Retinal pigment epithelial cell (primary cell): ENCODE measurements at regions not wholly inside any gene's neighbourhood (a gene's known extent, or its start where the extent isn't known, plus 50 kb on each side); places are given as distances from the start of the nearest gene placed in this dataset.

Experiments
- DNase-seq: peaks from one replicate; pipeline ENCODE4 v3.0.0-alpha.2; 2010; ENCODE audit warnings: low read depth
- H3K4me3 ChIP-seq: 2 replicates; pipeline ENCODE4 v1.5.1; 2011; ENCODE audit warnings: mild to moderate bottlenecking, low read length, control low read depth, moderate library complexity
- CTCF ChIP-seq: conservative IDR thresholded peaks from 2 replicates; pipeline ENCODE4 v1.5.1; 2011; ENCODE audit warnings: low read depth, low read length, control low read depth, inconsistent platforms

GRCh38 chr2:10220045-10220901, 82.4 kb upstream of the HPCAL1 start:
- TF ChIP-seq CTCF: no peak
- DNase-seq: no peak
- no peak overlapping the region for H3K4me3 ChIP-seq

- no peak overlapping the region for H3K4me3 ChIP-seq
- no peak for DNase-seq
- TF ChIP-seq CTCF: no peak
Observed at GRCh38 chr2:10220902-10221391, 81.8 kb upstream of the HPCAL1 start.

GRCh38 chr2:10221443-10221842, 81.3 kb upstream of the HPCAL1 start:
- no peak overlapping the region for H3K4me3 ChIP-seq
- TF ChIP-seq CTCF: no peak
- DNase-seq: no peak

- DNase-seq: no peak
- H3K4me3 ChIP-seq: no peak overlapping the region
- TF ChIP-seq CTCF: no peak
Observed at GRCh38 chr2:10221976-10222870, 80.5 kb upstream of the HPCAL1 start.

- TF ChIP-seq CTCF: no peak
- no peak for DNase-seq
- no peak overlapping the region for H3K4me3 ChIP-seq
Observed at GRCh38 chr2:10223471-10223870, 79.2 kb upstream of the HPCAL1 start.

- no peak for TF ChIP-seq CTCF
- DNase-seq: no peak
- no peak overlapping the region for H3K4me3 ChIP-seq
Observed at GRCh38 chr2:10223932-10224720, 78.6 kb upstream of the HPCAL1 start.
